MM.1S (cell line): ENCODE measurements at regions not wholly inside any gene's neighbourhood (a gene's known extent, or its start where the extent isn't known, plus 50 kb on each side); places are given as distances from the start of the nearest gene placed in this dataset.

Experiments used
- EZH2 ChIP-seq: fragments of 300-600 bp; sonication (generic); optimal IDR thresholded peaks from 2 replicates; pipeline ENCODE3; 2017; ENCODE audit warnings: low read depth, mild to moderate bottlenecking, antibody characterized with exemption, low read length, mixed read lengths
- EZH2phosphoT487 ChIP-seq: fragments of 300-600 bp; sonication (generic); IDR thresholded peaks from 2 replicates; pipeline ENCODE4 v1.6.1; 2018; ENCODE audit warnings: antibody characterized with exemption, low read length

DNA sequence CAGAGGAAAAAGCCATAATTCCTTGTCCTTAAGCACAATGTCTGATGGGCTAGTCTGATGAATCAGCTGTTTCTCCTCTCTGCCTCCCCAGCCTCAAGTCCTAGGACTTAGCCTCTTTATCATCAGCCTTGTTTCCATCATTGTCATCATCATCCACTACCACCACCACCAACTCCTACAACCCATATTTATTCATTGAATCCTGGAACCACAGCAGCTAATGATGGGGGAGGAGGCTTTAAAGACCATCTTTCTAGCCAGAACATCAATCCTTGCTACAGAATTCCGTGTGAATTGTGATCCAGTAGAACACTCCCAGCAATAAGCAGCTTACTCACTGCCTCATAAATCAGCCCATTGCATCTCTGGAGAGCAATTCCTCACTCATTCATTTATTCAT, 97.6 kb upstream of the TMEM132E start:
- TF ChIP-seq EZH2phosphoT487 (no peak), EZH2 (no peak)
